HG02885 (cell line): ENCODE measurements at regions not wholly inside any gene's neighbourhood (a gene's known extent, or its start where the extent isn't known, plus 50 kb on each side); places are given as distances from the start of the nearest gene placed in this dataset.

Experiments used
- ATAC-seq: cut with Tn5 transposase; IDR thresholded peaks from one replicate; pipeline ENCODE4 v1.9.1; 2021; ENCODE audit warnings: mild to moderate bottlenecking; ENCODE audit not compliant: unreplicated experiment, poor library complexity

DNA sequence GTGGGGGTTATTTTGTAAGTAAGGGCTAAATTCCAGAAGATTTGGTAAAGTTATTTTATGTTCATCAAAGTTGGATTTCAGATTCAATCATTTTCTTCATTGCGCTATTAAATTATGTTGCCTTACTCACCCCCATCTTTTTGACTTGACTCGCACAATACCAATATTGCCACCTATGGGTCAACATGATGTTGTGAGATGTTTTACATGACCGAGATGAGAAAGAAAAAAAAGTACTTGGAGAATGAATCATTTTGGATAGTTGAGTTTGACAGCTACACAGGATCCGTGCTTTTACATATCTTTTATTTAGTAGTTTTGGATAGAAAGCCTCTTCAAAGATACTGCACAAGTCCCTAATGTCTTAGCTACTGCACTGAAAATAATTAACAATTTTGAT lies 224.2 kb upstream of the EMCN start:
- no peak for ATAC-seq

DNA sequence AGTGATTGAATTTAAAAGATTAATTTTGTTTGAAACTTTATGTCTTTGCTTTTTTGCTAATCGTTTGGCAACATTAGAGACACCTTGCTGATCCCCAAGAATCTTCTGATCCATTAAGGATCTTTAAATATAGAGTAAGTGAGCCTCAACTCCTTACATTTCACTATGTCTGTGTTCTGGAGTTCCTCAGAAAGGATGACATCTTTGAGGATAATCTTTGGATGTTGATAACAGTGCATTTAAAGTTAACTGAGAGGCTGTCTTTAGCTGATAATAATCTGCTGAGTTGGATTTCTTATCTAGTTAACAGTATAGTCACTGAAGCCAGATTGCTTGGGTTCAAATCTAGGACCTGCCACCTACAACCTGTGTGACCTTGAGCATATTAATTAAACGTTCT lies 221.6 kb upstream of the EMCN start:
- ATAC-seq = no peak

DNA sequence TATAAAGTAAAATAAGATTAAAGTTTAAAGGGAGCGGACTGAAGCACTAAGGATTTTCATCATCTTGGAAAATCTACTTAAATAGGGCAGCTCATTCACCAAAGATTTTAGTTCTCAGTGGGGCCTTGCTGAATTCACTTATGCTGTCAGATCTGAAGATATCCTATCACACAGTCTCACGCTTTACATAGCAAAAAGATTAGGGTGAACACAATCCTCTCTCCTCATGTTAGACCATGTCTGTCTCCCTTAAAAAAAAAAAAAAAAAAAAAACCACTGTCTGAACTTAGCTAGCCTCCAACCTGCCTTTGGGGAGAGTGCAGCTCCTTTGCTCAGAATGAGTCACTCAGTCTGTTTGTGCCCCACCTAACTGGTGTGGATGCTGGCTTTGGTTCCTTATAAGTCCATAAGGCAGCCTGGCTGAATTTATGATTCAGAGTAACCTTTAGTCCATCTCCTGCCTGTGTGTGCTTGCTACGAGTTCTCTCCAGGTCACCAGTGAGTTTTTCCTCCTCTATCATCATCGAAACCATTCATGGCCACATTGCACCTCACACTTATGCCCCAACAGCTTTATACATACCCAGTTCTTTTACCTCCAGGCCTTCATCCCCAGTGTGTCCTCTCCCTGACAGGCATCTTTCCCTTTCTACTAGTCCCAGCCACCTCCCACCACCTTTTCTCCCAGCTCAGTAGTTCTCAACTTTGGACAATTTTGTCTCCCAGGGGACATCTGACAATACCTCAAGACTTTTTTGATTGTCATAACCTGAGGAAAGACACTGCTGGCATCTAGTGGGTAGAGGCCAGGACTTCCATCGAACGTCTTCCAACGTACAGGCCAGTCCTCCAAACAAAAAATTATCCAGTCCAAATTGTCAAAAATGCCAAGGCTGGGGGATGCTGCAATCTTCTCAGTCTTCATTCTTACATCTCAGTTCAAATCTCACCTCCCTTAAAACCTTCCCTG lies 220.7 kb upstream of the EMCN start:
- ATAC-seq = peak; percentile 57

DNA sequence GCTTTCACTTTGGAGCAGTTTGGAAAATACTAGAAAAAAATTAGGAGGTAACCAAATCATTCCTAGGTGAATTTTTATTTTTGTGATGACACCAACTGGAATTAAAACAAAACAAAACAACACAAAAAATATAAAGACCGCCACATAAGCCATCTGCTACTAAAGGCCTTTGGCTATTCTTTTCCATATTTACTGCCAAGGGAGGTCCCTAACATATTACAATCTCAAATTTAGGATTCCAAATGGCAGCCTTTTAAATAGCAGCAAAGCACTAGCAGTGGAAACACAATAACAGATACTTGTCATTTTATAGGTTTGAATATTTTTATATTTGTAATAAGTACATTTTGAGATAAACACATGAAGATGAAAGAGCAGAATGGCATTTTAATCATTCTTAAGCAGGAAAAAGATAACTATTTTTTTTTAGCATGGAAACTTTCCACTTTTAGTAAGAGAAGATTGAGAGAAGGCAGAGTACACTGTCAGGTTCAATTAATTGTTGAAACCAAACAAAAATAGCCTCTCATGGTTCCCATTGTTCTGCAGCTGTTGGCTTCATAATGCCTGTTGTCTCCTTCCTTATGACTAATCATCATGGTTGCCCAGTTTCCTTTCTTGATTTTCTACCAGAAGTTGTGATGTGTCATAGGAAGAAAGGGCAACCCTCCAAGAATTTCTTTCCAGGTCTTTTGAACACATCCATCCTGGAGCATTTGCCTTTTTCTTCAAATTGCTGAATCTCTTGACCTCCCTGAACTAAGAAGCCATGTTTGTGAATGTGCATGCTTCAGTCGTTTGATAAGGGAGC lies 219.0 kb upstream of the EMCN start:
- no peak for ATAC-seq

DNA sequence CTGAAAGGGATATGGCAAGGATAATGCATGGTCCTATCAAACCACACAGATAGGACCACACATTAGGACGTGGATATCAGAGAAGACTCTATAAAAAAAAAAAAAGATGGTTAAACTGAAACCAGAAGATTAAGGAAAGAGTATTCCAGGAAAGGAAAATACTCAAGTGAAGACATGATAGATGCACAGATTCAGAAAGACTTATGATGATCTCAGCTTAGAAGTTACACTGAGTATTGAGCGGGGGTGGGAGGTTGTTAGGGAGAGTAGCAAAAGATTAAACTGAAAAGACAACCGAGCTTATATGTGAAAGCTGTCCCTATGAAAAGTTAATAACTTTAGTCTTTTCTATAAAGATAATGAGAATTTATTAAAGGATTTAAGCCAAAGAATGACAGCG lies 211.0 kb upstream of the EMCN start:
- ATAC-seq = no peak

DNA sequence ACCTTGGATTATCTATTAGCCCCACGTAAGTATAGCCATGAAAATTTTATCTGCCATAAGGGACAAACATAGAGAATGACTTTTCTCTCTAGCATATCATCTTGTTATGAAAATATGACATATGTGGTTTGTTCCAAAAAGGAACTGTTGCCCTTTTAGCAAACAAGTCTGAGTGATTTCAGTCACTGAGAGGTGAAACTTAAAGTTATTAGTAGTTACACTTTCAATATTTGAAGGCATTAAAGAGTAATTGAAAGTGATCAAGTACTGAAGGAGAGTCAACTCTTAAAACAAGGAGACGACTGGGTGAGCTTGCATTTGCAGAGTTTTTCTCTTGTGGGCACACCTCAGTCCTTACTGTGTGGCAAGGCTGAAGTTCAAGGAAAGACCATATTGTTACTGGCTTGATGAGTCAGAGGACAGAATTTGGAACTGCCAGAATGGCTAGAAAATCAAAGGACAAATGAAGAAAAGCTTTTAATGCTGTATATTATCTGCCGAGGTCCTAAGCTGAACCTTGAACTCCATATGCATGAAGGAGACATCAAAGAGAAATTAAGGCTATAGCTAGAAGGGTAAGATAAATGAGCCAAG lies 205.1 kb upstream of the EMCN start:
- ATAC-seq = no peak

DNA sequence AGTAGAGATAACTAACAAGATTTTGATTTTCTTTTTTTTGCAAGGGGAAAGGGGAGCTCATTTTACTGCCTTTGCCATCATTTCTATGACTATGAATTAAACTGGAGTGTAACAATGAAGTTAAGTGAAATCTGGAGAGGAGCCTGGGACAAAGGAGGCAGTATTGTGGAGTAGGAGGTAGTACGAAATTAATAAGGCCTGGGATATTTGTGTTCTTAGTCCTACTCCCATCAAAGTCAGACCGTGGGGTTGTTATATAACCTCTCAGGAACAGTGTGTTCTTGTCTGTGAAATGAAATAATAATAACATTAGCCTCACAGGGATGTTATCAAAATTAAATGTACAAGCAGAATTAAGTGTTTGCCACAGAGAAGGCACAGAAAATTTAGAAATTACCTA lies 204.3 kb upstream of the EMCN start:
- ATAC-seq = no peak

DNA sequence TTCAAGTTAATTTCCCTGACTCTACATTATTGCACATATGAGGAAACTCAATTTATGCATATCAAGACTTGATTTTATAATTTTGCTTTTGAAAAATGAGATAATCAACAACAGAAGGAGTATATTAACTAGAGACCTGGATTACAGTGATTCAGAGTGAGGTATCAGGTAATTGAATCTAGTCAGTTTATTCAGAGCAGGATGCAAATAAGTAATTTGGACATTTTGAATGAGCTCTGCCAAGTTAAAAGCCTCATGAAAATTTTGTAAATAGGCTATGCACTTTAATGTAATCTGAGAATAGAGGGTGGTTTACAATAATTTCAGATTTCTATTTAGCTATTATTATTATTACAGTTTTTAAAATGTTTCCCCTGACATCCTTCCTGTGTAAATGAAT lies 203.7 kb upstream of the EMCN start:
- no peak for ATAC-seq

DNA sequence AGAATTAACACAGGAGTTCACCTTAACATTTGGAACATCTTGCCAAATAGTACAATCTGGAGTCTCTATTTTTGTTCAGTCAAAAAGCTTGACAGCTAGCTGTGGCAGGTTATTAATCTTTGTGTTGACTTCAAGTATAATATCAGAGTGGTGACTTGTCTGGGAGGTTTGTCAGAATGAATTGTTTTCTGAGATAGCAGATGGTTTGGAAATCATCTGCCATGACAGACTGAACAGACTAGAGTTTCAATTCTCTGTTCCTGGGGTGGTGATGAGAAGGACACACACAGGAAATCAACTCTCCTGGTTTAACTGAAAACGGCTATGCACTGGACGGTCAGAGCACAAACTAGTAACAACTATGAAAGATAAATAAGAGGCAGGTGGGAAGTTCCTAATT lies 203.3 kb upstream of the EMCN start:
- ATAC-seq = no peak

DNA sequence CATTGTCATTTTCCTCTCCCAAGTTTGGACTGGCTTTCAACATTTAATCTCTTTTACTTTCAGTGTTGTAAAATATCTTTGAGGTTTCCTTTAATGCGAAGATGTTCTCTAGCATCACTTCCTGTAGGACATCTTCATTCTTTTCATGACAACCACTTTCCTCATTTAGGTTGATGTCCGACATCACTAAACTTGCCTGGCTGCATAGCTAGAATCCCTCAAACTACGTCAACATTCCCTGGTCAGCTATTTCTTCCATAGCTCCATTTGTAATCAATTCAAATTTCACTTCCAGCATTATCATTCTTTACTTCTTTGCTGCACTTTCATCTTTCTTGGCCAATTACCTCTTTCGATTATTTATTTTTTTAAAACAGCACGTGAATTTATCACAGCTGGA lies 198.6 kb upstream of the EMCN start:
- ATAC-seq = no peak

DNA sequence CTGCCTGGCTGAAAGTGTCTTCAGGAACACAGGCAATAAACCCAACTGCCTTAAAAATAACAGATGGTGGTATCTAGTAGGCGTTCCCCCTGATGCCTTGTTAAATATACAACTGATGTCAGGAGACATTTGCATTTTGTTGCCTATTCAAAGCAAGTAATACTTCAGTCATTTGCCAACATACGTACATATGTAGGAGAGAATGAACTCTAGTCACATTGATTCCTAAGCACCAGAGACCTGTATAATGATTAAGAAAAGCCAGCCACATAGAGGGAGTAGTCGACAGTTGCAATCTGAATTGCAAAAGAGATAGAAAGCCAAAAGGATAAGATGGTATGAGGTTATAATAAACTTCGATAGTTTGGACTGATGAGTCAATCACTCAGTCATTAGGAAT lies 191.0 kb upstream of the EMCN start:
- no peak for ATAC-seq

DNA sequence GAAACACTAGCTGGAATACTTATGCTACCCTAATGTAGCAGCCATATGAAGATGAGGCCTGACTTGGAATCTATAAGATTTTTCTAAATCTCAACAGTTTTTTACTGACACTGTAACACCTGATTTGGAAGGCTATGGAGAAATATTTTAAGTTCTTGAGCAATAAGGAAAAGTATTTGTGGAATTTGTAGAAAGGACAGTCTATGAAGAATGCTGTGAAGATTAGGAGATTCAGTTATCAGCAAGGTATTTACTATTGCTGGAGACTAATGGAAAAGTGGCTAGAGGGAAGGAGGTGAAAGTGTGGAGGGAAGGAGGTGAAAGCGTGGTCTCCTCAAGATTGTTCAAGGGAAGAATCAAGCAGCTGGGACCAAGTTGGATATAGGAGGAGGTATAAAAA lies 190.0 kb upstream of the EMCN start:
- ATAC-seq = no peak

DNA sequence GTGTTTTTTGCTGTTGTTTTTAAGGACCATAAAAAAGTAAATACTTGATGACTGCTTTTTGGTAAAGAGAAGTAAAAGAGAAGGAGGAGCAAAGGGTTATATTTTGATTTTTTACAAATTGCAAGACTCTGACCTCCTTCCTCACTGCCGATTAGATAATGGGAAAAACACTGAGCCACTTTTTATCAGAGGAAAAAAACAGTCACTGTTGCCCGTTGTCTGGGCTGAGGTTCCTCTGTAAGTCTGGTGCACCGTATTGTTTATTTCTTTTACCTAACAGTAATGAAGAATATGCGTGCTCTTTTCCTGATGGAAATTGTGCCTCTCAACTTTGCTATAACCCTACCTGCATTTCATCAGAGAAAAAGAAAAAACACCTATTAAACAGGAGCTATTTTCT lies 178.7 kb upstream of the EMCN start:
- no peak for ATAC-seq

DNA sequence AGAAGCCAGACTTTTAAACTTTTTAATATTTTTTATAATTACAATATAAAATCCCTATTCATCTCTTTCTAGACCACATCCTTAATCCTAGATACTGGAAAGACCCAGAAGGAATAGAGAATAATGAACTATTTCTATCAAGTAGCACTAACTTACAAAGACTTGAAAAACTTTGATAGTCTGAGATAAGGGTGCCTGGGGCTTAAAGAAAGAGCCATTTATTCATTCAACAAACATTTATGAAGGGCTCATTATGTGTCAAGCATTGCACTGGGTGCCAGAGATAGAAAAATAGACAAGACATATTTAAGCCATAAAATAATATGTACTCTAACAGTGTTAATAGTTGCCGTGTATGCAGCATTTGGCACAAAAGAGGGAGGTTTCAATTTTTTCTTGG lies 178.0 kb upstream of the EMCN start:
- ATAC-seq = no peak

DNA sequence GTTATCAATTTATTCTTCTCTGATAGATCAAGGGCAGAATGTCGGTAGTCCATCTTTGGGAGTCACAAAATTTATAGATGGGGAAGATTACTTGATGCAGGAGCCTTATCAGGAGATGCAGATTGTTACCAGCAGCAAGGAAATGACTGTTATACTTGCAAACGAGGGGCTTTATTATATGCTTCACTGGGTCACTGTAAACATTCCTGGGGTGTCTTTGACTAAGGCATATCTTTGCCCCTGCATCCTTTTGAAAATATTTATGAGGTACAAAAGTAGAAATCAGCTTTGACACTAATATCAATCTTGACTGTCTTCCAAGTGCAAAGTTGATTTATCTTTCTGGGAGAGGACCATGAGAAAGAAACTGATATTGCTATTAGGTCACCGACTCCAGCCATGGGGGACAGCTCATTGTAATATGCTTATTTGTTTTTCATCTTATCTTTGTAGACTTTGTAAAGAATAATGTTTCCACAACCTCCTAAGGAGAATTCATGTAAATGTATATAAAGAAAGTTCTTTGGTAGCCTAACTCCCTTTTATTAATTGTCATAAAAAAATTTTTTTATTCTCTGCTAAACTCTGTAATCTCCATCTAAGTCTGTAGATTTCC lies 177.3 kb upstream of the EMCN start:
- ATAC-seq = no peak

DNA sequence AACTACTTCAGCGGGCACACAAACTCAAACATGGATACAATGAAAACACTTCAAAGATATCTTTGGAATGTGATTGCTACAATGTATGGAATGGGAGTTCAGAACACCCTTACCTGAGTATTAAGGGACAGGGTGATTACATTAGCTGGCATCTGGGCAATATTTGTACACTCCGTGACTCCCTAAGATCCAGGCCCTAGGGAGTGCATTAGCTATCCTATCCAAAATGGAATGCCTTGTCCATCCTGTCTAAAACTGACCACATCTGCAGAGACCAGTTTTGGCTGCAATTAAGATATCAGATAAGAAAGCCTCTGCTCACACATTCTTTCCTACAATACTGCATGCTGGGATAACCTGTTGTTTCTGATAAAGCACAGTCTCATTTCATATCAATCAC lies 176.6 kb upstream of the EMCN start:
- ATAC-seq = no peak

DNA sequence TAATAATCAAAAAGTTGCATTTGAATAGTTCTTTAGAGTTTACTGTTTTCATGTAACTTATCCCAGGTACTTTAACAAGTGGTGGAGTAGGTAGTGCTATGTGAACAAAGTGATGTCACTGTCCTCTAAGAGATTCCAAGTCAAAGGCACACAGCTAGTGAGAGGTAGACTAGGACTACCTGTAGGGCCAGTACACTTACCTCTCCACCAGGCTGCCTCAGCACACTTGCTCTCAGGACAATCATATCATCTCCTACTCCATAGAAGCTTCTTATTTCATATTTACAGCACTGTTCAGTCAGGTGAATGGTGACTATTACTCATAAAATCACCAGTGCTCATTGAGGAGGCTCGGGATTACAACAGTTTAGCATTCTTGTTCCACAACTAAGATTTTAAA lies 173.0 kb upstream of the EMCN start:
- no peak for ATAC-seq

DNA sequence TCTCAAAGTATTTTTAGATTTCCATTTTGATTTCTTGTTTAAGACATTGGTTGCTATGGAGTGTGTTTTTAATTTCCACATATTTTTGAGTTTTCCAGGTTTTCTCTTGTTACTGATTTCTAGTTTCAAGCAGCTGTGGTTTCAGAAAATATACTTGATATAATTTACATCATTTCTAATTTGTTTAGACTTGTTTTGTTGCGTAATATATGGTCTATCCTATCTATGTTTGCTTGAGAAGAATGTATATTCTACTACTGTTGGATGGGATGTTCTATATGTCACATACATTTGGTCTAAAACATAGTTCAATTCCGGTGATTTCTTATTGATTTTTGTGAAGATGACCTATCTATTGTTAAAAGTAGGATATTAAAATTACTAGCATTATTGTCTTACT lies 170.5 kb upstream of the EMCN start:
- no peak for ATAC-seq

DNA sequence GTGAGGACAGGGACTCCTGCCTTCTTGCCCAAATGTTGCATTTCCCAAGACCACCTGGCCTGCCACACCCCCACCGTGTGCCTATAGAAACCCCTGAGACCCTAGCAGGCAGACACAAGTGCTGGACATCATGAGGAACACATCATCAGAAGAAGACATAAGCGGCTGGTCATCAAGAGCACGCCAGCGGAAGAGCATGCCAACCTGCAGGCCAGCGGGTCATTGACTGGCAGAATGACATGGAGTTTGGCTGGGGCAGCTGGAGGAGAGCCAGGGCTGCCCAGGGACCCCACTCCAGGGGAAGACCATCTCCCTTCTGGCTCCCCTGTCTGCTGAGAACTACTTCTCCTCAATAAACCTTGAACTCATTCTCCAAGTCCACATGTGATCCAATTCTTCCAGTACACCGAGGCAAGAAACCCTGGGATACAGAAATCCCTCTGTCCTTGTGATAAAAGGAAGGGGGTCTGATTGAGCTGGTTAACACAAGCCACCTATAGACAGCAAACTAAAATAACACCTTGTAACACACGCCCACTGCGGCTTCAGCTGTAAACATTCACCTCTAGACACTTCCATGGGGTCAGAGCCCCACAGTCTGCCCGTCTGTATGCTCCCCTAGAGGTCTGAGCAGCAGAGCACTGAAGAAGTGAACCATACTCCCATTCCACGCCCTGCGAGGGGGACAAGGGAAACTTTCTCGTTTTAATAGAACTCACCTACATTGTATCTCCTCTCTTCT lies 164.8 kb upstream of the EMCN start:
- ATAC-seq = no peak

DNA sequence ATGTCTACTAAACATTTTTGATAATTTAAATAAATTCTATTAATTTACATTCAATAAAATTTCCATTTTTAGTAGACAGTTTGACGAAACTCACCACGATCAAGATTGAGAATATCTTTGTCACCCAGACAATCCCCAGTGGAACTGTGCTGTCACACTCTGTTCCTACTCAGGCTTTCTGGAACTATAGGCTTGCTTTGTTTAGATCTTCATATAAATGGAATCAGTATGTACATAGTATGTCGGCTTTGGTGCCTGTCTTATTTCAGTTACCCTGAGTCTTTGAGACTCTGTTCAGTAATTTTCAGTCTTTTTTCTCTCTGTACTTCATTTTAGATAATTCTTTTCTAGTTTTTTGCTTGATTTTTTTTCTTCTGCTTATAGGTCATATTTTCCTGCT lies 163.5 kb upstream of the EMCN start:
- no peak for ATAC-seq
